MG63 (cell line): ENCODE measurements at regions not wholly inside any gene's neighbourhood (a gene's known extent, or its start where the extent isn't known, plus 50 kb on each side); places are given as distances from the start of the nearest gene placed in this dataset.
A peak's percentile ranks its signal among the peaks of the same experiment; 100 is the strongest.
"Not testable (repeated sequence)": the region's sequence is repeated elsewhere in the genome, so short reads cannot be mapped to it uniquely, and the experiment has no call there.

Experiments used
- DNase-seq: peaks from one replicate; pipeline ENCODE4 v3.0.0-alpha.2; 2020
- H3K27me3 ChIP-seq: fragments of 250-450 bp; sonication (Bioruptor Pico); 2 replicates; pipeline ENCODE4 v1.5.1; 2020; ENCODE audit warnings: mild to moderate bottlenecking, moderate library complexity
- H3K36me3 ChIP-seq: fragments of 250-450 bp; sonication (Bioruptor Pico); 2 replicates; pipeline ENCODE4 v1.5.1; 2020; ENCODE audit warnings: mild to moderate bottlenecking, moderate library complexity
- H3K4me3 ChIP-seq: fragments of 250-450 bp; sonication (Bioruptor Pico); 2 replicates; pipeline ENCODE4 v1.5.1; 2020; ENCODE audit warnings: mild to moderate bottlenecking, moderate library complexity
- H3K9me3 ChIP-seq: fragments of 250-450 bp; sonication (Bioruptor Pico); 2 replicates; pipeline ENCODE4 v1.5.1; 2020; ENCODE audit warnings: mild to moderate bottlenecking, moderate library complexity

DNA sequence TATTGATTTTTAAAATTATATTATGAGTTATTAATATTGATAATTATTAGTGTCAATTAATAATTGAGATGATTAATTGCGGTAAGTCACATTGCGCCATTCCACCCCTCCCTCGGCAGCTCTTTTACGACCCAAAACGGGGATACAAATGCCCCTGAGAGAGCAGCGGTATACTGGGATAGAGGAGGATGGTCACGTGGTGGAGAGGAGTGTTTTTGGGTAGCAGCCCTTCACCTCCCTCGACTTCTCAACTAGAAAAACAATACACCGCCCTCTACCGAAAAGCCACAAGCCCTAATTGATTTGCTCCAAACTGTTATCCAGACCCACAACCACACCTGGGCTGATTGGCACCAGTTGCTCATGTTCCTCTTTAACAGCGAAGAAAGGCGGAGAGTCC lies 71.0 kb downstream of the DAPL1 start:
- H3K4me3 ChIP-seq, H3K27me3 ChIP-seq, H3K36me3 ChIP-seq, H3K9me3 ChIP-seq, DNase-seq: not testable (repeated sequence)

DNA sequence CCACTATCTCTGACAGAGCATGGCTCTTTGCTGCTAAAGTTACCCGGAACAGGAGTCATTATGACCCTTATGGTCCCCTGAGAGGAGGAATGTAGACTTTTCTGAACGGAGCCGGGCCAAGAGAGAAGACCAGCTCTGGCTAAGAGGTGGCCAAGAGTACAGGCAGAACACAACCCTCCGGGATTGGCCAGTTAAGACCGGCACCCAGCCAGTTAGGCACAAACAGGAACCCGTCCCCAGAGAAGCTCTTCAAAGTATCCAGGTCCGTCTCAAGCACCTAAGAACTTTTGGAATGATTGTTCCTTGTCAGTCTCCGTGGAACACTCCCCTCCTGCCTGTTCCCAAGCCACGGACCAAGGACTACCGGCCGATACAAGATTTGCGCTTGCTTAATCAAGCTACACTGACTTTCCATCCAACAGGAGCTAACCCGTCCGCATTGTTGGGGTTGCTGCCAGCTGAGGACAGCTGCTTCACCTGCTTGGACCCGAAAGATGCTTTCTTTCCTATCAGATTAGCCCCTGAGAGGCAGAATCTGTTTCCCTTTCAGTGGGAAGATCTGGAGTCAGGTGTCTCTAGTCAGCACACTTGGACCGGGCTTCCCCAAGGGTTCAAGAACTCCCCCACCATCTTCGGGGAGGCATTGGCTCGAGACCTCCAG lies 72.5 kb downstream of the DAPL1 start:
- H3K27me3 ChIP-seq, H3K4me3 ChIP-seq, DNase-seq: not testable (repeated sequence)

DNA sequence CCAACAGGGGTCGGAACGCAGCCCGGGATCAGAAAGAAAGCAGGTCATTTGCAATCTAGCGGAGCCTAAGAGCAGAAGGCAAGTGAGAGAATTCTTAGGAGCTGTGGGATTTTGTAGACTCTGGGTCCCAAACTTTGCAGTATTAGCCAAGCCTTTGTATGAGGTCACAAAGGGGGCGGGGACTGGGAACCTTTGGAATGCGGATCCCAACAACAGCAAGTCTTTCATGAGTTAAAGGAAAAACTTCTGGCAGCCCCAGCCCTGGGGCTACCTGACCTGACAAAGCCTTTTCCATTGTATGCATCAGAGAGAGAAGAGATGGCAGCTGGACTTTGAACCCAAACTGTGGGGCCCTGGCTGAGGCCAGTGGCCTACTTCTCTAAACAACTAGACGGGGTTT lies 73.3 kb downstream of the DAPL1 start:
- not testable (repeated sequence) for H3K9me3 ChIP-seq, DNase-seq, H3K4me3 ChIP-seq, H3K36me3 ChIP-seq, H3K27me3 ChIP-seq

More for the DNA sequence above, 72.5 kb downstream of the DAPL1 start:
- not testable (repeated sequence) for H3K36me3 ChIP-seq, H3K9me3 ChIP-seq

DNA sequence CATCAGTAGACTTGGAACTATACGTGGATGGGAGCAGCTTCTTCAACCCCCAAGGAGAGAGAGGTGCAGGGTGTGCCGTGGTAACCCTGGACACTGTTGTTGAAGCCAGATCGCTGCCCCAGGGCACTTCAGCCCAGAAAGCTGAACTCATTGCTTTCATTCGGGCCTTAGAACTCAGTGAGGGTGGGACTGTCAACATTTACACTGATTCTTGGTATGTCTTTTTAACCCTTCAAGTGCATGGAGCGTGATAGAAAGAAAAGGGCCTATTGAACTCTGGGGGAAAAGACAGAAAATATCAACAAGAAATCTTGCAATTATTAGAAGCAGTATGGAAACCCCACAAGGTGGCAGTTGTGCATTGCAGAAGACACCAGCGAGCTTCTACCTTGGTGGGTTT lies 74.0 kb downstream of the DAPL1 start:
- not testable (repeated sequence) for H3K9me3 ChIP-seq, H3K4me3 ChIP-seq, H3K27me3 ChIP-seq, DNase-seq, H3K36me3 ChIP-seq

DNA sequence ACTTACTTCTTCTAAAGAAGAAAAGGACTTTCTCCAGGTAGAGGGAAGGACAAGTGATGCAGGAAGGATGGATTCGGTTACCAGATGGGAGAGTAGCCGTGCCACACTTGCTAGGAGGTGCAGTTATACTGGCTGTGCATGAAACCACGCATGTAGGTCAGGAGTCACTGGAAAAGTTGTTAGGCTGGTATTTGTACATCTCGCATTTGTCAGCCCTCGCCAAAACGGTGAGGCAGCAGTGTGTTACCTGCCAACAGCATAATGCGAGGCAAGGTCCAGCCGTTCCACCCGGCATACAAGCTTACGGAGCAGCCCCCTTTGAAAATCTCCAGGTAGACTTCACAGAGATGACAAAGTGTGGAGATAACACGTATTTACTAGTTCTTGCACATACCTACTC lies 74.5 kb downstream of the DAPL1 start:
- not testable (repeated sequence) for H3K4me3 ChIP-seq, H3K27me3 ChIP-seq, DNase-seq, H3K9me3 ChIP-seq, H3K36me3 ChIP-seq

DNA sequence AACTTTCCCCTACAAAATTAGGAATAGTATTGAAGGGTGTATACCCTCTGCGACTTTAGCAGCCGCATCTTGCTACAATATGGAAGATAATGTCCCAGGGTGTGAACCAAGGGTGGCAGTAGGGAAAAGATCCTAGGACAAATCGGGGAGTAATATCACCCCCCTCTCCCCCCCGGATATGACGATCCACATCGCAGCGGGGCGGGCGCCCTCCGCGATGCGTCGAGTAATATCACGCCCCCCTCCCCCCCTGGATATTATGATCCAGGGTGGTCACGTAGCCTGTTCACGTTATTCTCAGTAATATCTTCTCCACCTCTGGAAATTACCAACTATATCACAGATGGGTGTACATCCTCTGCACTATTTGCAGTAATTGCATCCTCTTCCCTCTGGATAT lies 82.9 kb downstream of the DAPL1 start:
- DNase-seq = no peak

DNA sequence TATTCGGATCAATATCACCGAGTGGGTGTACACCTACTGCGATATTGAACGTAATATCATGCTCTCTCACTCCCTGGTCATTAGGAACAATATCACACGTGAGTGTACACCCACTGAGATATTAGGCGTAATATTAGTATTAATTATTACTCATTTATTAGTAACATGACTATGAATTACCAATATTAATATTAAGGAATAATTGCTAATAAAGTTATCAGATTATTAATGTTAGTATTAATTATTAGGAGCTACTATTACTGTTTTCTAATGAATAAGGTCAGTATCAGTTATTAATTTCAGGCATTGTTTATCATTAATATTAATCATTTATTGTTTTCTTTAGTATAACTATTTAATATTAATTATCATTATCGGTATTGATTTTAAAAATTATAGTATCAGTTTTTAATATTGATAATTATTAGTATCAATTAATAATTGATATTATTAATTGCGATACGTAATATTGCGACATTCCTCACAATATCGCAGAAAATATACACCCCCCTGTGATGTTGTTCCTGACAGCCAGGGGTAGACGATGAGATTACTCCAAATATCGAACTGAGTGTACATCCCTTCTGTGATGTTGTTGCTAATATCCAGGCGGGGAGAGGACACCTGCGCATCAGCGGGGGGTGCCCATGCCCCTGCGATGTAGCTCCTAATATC lies 84.2 kb downstream of the DAPL1 start:
- no peaks in the 10 kb centered on the region for H3K27me3 ChIP-seq
- H3K36me3 ChIP-seq = no peaks in the 10 kb centered on the region
- DNase-seq = no peak
- no peaks in the 10 kb centered on the region for H3K9me3 ChIP-seq
- H3K4me3 ChIP-seq = no peak overlapping the region

More for the DNA sequence above, 82.9 kb downstream of the DAPL1 start:
- no peaks in the 10 kb centered on the region for H3K36me3 ChIP-seq
- H3K27me3 ChIP-seq = no peaks in the 10 kb centered on the region
- no peak overlapping the region for H3K4me3 ChIP-seq
- H3K9me3 ChIP-seq = no peaks in the 10 kb centered on the region

DNA sequence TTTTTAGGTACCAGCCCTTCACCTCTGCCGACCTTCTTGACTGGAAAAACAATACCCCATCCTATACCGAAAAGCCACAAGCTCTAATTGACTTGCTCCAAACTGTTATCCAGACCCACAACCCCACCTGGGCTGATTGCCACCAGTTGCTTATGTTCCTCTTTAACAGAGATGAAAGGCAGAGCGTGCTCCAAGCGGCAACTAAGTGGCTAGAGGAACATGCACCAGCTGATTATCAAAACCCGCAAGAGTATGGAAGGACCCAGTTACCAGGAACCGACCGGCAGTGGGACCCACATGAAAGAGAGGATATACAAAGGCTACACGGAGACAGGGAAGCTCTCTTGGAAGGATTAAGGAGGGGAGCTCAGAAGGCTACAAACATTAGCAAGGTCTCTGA lies 86.1 kb upstream of the TANC1 start:
- H3K27me3 ChIP-seq = no peaks in the 10 kb centered on the region
- no peak overlapping the region for H3K4me3 ChIP-seq
- no peaks in the 10 kb centered on the region for H3K36me3 ChIP-seq
- H3K9me3 ChIP-seq = no peaks in the 10 kb centered on the region
- DNase-seq = no peak

DNA sequence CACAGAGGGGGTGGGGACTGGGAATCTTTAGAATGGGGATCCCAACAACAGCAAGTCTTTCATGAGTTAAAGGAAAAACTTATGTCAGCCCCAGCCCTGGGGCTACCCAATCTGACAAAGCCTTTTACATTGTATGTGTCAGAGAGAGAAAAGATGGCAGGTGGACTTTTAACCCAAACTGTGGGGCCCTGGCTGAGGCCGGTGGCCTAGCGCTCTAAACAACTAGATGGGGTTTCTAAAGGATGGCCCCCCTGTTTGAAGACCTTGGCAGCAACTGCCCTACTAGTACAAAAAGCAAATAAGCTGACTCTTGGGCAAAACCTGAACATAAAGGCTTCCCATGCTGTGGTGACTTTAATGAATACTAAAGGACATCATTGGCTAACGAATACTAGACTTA lies 83.9 kb upstream of the TANC1 start:
- H3K9me3 ChIP-seq, H3K36me3 ChIP-seq, DNase-seq: not testable (repeated sequence)

DNA sequence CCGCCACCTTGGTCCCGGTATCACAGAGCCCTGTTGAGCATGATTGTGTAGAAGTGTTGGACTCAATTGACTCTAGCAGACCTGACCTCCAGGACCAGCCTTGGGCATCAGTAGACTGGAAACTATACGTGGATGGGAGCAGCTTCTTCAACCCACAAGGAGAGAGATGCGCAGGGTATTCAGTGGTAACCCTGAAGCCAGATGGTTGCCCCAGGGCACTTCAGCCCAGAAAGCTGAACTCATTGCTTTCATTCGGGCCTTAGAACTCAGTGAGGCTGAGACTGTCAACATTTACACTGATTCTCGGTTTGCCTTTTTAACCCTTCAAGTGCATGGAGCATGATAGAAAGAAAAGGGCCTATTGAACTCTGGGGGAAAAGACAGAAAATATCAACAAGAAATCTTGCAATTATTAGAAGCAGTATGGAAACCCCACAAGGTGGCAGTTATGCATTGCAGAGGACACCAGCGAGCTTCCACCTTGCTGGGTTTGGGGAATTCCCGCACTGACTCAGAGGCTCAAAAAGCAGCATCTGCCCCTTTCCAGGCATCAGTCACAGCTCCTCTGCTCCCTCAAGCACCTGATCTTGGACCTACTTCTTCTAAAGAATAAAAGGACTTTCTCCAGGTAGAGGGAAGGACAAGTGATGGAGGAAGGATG lies 83.3 kb upstream of the TANC1 start:
- DNase-seq, H3K4me3 ChIP-seq, H3K27me3 ChIP-seq, H3K9me3 ChIP-seq, H3K36me3 ChIP-seq: not testable (repeated sequence)

More for the DNA sequence above, 83.9 kb upstream of the TANC1 start:
- not testable (repeated sequence) for H3K4me3 ChIP-seq, H3K27me3 ChIP-seq

DNA sequence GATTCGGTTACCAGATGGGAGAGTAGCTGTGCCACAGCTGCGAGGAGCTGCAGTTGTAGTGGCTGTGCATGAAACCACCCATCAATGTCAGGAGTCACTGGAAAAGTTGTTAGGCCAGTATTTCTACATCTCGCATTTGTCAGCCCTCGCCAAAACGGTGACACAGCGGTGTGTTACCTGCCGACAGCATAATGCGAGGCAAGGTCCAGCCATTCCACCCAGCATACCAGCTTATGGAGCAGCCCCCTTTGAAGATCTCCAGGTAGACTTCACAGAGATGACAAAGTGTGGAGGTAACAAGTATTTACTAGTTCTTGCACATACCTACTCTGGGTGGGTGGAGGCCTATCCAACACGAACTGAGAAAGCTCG lies 82.8 kb upstream of the TANC1 start:
- not testable (repeated sequence) for H3K36me3 ChIP-seq, DNase-seq, H3K4me3 ChIP-seq, H3K9me3 ChIP-seq, H3K27me3 ChIP-seq

DNA sequence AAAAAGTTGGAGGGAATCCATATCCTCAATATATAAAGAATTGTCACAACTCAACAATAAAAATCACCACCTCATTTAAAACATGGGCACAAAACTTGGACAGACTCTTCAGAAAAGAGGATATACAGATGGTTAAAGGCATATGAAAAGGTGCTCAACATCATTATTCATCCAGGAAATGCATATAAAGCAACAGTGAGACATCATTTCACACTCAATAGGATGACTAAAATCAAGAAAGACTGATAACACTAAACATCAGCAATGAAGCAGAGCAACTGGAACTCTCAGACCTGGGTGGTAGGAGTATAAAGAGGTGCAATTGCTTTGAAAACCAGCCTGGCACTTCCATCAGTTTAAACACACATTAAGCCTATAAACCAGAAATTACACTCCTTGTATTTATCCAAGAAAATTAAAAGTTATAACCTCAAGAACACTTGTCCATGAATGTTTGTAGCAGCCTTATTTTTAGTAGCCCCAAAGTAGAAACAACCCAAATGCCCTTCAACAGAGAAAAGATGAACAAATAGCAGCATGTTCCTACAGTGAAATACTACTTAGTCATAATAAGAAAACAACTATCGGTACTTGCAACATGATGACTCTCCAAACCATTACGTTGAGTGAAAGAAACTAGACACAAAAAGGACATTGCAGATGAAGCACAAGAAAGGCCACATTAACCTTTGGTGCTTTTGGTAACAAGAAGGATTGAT lies 79.1 kb upstream of the TANC1 start:
- Histone ChIP-seq H3K9me3 (no peaks in the 10 kb centered on the region), H3K4me3 (no peak overlapping the region), H3K27me3 (no peaks in the 10 kb centered on the region), H3K36me3 (no peaks in the 10 kb centered on the region)
- DNase-seq = no peak

DNA sequence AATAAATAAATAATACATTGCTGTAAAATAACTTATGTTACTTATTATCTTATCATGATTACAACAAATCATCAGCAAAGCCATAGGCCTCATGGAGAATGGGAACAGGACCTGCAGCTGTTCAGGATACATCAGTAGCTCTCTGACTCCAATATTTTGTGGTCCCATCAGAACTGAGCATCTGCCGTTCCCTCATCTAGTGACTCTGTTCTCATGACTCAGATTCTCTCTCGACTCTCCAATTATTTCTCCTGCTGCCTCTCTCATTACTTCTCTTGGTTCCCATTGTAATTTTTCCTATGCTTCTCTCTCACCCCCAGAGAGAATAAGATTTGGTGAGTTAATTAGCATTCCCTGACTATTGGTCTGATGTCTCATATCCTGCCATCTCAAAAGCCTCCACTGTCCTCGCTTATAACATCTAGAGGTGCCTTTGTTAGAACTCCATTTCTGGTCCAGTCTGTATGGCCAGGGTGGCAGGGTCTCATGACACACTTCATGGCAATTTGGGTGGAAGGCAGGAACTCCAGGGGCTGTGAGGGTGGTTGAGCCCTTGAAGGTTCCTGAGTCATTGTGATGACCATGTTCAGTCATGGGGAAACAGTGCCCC lies 78.0 kb upstream of the TANC1 start:
- no peaks in the 10 kb centered on the region for H3K9me3 ChIP-seq
- H3K4me3 ChIP-seq = no peak overlapping the region
- H3K36me3 ChIP-seq = no peaks in the 10 kb centered on the region
- DNase-seq = no peak
- H3K27me3 ChIP-seq = no peaks in the 10 kb centered on the region

DNA sequence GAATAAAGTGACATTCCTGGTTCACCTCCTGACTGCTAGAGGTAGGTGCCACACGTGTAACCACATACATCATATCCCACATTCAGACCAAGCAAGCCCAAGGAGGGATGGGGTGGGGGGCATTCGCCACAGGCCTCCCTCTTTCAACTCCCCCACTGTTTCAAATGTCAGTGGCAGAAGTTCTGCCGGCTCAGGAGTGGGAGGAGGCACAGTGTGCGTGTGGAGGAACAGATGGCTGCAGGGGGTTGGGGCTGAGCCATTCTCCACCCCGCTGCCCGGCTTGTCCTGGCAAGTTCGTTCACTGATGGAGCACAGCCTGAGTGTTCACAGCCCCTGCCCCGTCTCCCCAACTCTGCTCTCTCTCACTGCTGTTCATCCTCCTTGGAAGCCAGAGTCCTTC lies 75.4 kb upstream of the TANC1 start:
- H3K4me3 ChIP-seq = no peak overlapping the region
- peak; percentile 47 for DNase-seq
- no peaks in the 10 kb centered on the region for H3K27me3 ChIP-seq
- H3K36me3 ChIP-seq = no peaks in the 10 kb centered on the region
- H3K9me3 ChIP-seq = no peaks in the 10 kb centered on the region

DNA sequence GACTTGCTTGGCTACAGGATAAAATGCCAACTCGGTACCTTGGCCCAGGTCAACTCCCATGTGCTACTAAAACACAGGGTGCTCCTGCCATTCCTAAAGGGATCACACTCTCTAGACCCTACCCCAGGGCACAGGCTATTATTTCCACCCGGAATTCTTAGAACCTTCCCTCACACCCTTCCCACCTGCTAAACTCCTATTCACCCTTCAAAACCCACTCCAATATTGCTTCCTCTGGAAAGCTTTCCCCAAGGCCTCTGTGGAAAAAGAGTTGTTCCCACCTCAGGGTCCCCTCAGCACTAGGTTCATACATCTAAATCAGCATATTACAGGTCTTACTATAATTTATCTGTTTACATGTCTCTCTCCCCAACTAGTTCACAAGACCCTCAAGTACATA lies 75.0 kb upstream of the TANC1 start:
- no peak for DNase-seq
- no peaks in the 10 kb centered on the region for H3K27me3 ChIP-seq
- no peak overlapping the region for H3K4me3 ChIP-seq
- H3K36me3 ChIP-seq = no peaks in the 10 kb centered on the region
- H3K9me3 ChIP-seq = no peaks in the 10 kb centered on the region

DNA sequence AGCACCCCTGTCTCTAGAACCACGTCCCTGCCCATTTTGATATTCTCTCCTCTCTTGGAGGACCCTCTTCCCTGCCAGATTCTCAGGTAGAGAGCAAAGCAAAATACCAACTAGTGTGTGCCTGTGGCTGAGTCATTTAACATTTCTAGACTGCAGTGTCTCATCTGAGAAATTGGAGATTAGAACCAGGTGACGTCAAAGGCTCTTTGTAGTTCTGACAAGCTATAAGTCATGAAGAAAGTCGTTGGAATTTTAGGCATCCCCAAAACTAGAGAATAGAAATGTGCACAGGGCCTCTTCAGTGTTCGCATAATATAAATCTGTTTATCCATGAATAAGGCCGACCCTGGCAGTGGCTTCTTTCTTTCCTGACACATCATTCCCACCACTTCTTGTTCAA lies 74.4 kb upstream of the TANC1 start:
- Histone ChIP-seq H3K27me3 (no peaks in the 10 kb centered on the region), H3K36me3 (no peaks in the 10 kb centered on the region), H3K4me3 (no peak overlapping the region), H3K9me3 (no peaks in the 10 kb centered on the region)
- DNase-seq = no peak

DNA sequence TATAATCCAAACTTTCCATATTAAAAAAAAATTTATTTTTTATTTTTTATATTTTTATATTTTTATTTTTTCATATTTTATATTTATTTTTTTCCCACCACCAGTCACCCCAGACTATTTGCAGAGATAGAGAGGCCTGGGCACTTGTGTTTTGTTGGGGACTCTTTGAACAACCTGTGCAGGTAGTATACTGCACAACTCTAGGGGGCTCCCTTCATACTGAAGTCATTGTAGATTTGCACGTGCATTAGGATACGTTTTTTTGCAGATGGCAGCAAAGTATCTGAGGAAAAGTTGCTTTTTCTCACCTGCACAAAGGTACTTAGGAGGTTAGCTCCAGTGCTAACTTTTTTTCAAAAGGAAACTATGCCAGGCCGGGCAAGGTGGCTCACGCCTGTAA lies 73.9 kb upstream of the TANC1 start:
- Histone ChIP-seq H3K9me3 (no peaks in the 10 kb centered on the region), H3K4me3 (no peak overlapping the region), H3K27me3 (no peaks in the 10 kb centered on the region), H3K36me3 (no peaks in the 10 kb centered on the region)
- no peak for DNase-seq
